Ishikawa (cell line): ENCODE measurements at regions not wholly inside any gene's neighbourhood (a gene's known extent, or its start where the extent isn't known, plus 50 kb on each side); places are given as distances from the start of the nearest gene placed in this dataset.

Experiments used
- EGR1 ChIP-seq: IDR thresholded peaks from 2 replicates; pipeline ENCODE4 v1.6.1; 2012
- EP300 ChIP-seq: IDR thresholded peaks from 2 replicates; pipeline ENCODE4 v1.6.1; 2012; ENCODE audit warnings: borderline replicate concordance
- TAF1 ChIP-seq: IDR thresholded peaks from 2 replicates; pipeline ENCODE4 v1.6.1; 2012; ENCODE audit warnings: low read depth, mild to moderate bottlenecking
- YY1 ChIP-seq: IDR thresholded peaks from 2 replicates; pipeline ENCODE4 v1.6.1; 2012; ENCODE audit warnings: low read depth
- TF ChIP-seq, protein P1 (sequence below): IDR thresholded peaks from 2 replicates; pipeline ENCODE4 v1.6.1; 2012
- TF ChIP-seq, protein P2 (sequence below): IDR thresholded peaks from 2 replicates; pipeline ENCODE4 v1.6.1; 2012
- TF ChIP-seq, protein P3 (sequence below): IDR thresholded peaks from 2 replicates; pipeline ENCODE4 v1.6.1; 2012; ENCODE audit warnings: low read depth, mild to moderate bottlenecking

DNA sequence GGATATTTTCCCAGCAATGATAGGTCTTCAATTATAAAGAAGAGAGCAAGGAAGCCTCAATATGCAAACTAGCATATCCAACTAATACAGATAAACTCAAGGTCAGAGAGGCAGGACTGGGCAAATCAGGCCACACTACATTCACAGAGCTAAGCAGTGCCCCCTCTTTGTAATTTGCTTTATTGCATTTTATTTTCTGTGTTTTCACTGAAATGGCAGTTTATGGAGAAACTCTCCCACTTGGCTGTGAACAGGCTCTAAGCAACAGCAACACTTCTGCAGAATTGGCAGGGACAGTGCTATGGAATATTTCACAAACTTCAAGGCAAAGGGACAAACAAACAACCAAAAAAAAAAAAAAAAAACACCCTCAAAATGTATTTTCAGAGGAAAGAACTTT, 93.4 kb upstream of the SOD1 start:
- TF ChIP-seq, protein P1, sequence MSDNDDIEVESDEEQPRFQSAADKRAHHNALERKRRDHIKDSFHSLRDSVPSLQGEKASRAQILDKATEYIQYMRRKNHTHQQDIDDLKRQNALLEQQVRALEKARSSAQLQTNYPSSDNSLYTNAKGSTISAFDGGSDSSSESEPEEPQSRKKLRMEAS = no peak
- TF ChIP-seq EGR1 = no peak
- TF ChIP-seq TAF1 = no peak
- TF ChIP-seq YY1 = no peak
- TF ChIP-seq, protein P2, sequence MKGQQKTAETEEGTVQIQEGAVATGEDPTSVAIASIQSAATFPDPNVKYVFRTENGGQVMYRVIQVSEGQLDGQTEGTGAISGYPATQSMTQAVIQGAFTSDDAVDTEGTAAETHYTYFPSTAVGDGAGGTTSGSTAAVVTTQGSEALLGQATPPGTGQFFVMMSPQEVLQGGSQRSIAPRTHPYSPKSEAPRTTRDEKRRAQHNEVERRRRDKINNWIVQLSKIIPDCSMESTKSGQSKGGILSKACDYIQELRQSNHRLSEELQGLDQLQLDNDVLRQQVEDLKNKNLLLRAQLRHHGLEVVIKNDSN = no peak
- TF ChIP-seq EP300 = no peak
- TF ChIP-seq, protein P3, sequence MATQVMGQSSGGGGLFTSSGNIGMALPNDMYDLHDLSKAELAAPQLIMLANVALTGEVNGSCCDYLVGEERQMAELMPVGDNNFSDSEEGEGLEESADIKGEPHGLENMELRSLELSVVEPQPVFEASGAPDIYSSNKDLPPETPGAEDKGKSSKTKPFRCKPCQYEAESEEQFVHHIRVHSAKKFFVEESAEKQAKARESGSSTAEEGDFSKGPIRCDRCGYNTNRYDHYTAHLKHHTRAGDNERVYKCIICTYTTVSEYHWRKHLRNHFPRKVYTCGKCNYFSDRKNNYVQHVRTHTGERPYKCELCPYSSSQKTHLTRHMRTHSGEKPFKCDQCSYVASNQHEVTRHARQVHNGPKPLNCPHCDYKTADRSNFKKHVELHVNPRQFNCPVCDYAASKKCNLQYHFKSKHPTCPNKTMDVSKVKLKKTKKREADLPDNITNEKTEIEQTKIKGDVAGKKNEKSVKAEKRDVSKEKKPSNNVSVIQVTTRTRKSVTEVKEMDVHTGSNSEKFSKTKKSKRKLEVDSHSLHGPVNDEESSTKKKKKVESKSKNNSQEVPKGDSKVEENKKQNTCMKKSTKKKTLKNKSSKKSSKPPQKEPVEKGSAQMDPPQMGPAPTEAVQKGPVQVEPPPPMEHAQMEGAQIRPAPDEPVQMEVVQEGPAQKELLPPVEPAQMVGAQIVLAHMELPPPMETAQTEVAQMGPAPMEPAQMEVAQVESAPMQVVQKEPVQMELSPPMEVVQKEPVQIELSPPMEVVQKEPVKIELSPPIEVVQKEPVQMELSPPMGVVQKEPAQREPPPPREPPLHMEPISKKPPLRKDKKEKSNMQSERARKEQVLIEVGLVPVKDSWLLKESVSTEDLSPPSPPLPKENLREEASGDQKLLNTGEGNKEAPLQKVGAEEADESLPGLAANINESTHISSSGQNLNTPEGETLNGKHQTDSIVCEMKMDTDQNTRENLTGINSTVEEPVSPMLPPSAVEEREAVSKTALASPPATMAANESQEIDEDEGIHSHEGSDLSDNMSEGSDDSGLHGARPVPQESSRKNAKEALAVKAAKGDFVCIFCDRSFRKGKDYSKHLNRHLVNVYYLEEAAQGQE = no peak
